B cell (primary cell): ENCODE measurements at regions not wholly inside any gene's neighbourhood (a gene's known extent, or its start where the extent isn't known, plus 50 kb on each side); places are given as distances from the start of the nearest gene placed in this dataset.
"Not testable (repeated sequence)": the region's sequence is repeated elsewhere in the genome, so short reads cannot be mapped to it uniquely, and the experiment has no call there.

ENCODE experiments used
- EZH2 ChIP-seq: IDR thresholded peaks from 2 replicates; pipeline ENCODE4 v1.6.1; 2012; ENCODE audit warnings: borderline replicate concordance, low read depth, mild to moderate bottlenecking, moderate library complexity, low read length; ENCODE audit not compliant: insufficient read depth, poor library complexity, severe bottlenecking
- TF ChIP-seq, protein P1 (sequence below): fragments of 200-600 bp; IDR thresholded peaks from one replicate; pipeline ENCODE4 v1.8.0; 2022; ENCODE audit warnings: antibody characterized with exemption, mild to moderate bottlenecking

DNA sequence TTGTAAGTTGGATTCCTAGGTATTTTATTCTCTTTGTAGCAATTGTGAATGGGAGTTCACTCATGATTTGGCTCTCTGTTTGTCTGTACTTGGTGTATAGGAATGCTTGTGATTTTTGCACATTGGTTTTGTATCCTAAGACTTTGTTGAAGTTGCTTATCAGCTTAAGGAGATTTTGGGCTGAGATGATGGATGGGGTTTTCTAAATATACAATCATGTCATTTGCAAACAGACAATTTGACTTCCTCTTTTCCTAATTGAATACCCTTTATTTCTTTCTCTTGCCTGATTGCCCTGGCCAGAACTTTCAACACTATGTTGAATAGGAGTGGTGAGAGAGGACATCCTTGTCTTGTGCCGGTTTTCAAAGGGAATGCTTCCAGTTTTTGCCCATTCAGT, 391.8 kb downstream of the NPIPA7 start:
- TF ChIP-seq, protein P1, sequence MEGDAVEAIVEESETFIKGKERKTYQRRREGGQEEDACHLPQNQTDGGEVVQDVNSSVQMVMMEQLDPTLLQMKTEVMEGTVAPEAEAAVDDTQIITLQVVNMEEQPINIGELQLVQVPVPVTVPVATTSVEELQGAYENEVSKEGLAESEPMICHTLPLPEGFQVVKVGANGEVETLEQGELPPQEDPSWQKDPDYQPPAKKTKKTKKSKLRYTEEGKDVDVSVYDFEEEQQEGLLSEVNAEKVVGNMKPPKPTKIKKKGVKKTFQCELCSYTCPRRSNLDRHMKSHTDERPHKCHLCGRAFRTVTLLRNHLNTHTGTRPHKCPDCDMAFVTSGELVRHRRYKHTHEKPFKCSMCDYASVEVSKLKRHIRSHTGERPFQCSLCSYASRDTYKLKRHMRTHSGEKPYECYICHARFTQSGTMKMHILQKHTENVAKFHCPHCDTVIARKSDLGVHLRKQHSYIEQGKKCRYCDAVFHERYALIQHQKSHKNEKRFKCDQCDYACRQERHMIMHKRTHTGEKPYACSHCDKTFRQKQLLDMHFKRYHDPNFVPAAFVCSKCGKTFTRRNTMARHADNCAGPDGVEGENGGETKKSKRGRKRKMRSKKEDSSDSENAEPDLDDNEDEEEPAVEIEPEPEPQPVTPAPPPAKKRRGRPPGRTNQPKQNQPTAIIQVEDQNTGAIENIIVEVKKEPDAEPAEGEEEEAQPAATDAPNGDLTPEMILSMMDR = not testable (repeated sequence)
- not testable (repeated sequence) for TF ChIP-seq EZH2
